GM21515 (cell line): ENCODE measurements at regions not wholly inside any gene's neighbourhood (a gene's known extent, or its start where the extent isn't known, plus 50 kb on each side); places are given as distances from the start of the nearest gene placed in this dataset.
"Not testable (repeated sequence)": the region's sequence is repeated elsewhere in the genome, so short reads cannot be mapped to it uniquely, and the experiment has no call there.

Experiments
- ATAC-seq: cut with Tn5 transposase; IDR thresholded peaks from one replicate; pipeline ENCODE4 v1.9.1; 2021; ENCODE audit not compliant: unreplicated experiment

DNA sequence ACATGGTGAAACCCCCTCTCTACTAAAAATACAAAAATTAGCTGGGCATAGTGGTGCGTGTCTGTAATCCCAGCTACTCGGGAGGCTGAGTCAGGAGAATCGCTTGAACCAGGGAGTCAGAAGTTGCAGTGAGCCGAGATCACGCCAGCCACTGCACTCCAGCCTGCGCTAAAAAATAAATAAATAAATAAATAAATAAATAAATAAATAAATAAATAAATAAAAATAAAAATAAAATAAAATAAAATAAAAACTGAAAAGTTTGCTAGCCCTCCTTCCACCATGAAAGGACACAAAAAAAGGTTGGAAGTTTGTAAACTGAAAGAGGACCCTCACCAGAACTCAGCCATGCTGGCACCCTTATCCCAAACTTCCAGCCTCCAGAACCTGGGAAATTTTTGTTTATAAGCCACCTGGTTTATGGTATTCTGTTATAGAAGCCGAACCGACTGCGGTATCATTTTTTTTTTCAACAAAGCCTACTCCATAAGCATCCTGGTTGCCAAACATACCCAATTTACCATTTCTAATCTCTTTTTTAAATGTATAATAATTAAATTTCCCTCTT is 448.2 kb downstream of the SEMA3D start:
- no peak for ATAC-seq

DNA sequence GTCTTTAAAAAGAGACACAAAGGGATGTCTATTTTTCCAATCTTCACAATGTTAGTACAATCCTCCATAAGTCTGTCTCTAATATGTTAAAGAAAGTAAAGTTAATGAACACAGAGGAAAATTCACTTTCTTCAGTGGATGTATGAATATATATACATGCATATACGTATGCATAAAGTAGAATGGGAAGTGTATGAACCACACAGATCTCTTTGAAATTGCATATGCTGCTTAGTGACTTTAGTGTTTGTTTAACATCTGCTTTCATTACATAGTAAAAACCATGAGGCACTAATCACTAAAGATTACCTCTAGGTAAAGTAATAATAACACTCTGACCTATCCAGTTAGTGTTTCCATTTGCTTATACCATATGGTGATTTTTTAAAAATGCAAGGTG is 451.2 kb downstream of the SEMA3D start:
- no peak for ATAC-seq

GRCh38 chr7:84735011-84735410 is 451.8 kb downstream of the SEMA3D start:
- ATAC-seq: no peak

- not testable (repeated sequence) for ATAC-seq
Observed at GRCh38 chr7:84733976-84734375, 452.9 kb downstream of the SEMA3D start.

DNA sequence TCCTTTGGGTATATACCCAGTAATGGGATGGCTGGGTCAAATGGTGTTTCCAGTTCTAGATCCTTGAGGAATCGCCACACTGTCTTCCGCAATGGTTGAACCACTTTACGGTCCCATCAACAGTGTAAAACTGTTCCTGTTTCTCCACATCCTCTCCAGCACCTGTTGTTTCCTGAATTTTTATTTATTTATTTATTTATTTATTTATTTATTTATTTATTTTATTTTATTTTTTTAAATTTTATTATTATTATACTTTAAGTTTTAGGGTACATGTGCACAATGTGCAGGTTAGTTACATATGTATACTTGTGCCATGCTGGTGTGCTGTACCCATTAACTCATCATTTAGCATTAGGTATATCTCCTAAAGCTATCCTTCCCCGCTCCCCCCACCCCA is 456.0 kb downstream of the SEMA3D start:
- not testable (repeated sequence) for ATAC-seq

DNA sequence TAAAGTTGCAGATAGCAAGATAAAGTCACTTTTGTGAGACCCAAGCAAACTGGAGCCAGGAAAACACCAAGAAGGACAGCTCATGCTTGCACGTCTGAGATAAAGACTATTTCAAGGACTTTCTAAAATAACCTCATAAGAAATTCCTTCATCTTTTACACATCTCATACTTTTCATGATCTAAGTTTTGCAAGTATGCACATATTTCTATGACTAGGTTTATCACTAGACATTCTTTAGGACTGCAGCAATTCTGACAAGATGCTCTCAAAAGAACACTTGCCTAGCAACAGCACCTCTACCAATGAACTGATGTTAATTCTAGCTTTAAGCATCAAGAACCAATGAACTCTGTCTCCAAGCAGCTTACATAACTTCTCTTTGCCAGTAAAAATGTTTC is 457.6 kb downstream of the SEMA3D start:
- ATAC-seq: no peak

GRCh38 chr7:84722734-84723133 is 464.1 kb downstream of the SEMA3D start:
- no peak for ATAC-seq

- ATAC-seq: no peak
Observed at GRCh38 chr7:84722086-84722485, 464.8 kb downstream of the SEMA3D start.

DNA sequence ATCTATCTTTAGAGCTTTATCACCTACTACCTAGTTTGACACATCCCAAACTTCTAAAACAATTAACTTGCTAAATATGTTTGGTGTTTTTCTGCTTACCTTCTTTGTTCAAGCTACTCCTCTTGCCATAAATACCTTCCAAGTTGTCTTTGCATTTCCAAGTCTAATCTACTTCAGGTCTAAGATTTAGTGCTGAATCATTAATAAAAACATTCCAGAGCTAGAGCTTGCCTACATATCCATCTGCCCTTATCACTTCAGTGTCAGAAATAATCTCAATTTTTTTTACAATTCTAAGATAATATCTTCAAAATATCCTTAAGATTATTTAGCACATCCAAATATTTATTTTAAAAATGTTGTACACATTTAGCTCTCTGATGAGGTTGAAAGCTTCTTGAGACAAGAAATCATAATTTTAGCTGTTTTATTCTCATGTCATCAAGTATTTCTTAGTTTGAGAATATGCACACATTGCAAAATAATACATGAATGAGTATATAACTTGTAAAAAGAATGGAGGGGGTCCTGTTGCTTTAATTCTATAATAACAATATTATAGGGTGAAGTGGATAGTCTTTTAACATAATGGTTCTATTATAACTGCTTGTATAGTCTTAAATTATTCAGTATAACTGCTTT is 466.3 kb downstream of the SEMA3D start:
- no peak for ATAC-seq

DNA sequence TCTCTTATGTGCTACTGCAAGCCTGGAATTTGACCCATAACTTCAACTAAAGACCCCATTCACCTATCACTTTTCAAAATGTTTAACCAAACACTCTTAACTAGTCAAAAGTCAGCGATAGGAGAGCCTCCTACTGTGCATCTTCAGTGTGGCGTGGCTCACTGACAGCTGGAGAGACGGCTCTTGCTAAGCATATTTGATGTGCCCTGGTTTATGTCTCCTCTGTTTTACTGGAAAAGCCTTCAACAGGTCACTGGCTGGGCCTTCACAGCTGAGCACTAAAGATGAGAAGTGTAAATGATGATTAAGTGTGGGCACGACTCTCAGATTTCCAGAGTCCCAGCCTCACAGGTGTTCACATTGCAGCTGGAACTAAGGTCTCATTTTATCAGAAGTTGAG is 472.1 kb downstream of the SEMA3D start:
- no peak for ATAC-seq

GRCh38 chr7:84712374-84713121 is 474.3 kb downstream of the SEMA3D start:
- no peak for ATAC-seq

GRCh38 chr7:84710538-84710937 is 476.3 kb downstream of the SEMA3D start:
- not testable (repeated sequence) for ATAC-seq

DNA sequence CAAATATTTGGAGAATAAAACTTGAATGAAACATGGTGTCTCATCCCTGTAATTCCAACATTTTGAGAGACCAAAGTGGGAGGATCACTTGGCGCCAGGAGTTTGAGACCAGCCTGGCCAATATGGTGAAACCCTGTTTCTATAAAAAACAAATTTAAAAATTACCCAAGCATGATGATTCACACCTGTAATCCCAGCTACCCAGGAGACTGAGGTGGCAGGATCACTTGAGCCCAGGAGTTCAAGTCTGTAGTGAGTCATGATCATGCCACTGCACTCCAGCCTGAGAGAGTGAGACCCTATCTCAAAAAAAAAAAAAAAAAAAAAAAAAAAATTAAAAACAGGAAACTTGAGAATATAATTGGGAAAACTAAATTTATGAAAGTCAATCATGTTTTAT is 481.1 kb downstream of the SEMA3D start:
- no peak for ATAC-seq

DNA sequence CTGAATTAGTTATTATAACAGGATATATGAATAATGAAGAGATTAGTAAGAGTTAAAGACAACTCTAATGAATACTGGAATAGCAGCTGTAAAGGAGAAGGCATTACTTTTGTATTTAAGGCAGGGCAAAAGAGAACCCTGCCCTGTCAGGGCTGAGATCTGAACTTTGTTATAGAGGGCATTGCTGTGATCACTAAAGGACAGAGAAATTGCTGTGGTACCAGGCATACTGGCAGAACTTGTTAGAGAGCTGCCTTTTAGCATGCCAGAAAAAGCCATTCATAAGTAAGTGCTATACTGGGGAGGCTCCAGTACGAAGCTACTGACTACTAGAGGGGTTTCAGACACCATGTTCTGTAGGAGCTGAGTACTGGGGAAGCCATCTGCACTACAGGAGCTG is 481.8 kb downstream of the SEMA3D start:
- no peak for ATAC-seq

DNA sequence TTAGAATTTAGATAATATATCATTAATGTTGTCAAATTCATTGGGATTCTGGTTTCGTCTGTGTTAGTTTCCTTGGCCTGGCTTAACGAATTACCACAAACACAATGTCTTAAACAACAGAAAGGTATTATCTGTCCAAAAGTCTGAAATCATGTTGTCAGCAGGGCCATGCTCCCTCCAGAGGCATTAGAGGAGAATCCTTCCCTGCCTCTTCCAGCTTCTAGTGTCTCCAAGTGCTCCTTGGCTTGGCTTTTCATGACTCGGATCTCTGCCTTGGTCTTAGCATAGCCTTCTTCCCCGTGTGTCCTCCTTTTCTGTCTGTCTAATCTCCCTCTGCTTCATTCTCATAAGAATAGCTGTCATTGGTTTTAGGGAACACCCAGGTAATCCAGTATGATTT is 482.5 kb downstream of the SEMA3D start:
- no peak for ATAC-seq

DNA sequence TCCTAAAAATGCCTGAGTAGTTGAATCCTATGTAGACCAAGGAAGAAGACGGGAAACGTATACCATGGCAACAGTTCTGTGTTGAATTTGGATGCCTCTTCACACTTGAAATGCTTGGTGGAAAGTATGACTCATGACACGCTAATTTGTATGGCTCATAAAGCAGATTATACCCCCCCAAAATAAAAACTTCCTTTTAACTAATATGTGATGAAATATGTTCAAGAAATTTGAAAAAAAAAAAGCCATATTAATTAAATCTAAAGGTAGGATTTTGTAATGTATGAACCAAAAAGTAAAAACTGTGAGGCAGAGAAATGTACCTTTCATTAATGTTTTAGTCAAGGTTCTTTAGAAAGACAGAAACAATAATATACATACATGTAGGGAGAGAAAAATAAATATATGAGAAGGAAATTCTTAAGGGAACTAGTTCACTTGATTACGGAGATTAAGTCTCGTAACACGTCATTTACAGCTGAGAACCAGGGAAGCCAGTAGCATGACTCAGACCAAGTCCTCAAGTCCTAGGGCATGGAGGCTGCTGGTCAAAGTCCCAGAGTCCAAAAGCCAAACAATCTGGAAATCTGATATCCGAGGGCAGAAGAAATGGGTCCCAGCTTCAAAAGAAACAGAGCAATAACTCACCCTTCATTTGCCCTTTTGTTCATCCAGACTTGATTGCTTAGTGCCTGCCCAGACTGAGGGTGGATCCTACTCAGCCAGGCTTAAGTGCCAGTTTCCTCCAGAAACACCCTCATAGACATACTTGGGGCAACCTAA is 485.1 kb downstream of the SEMA3D start:
- ATAC-seq: no peak

- no peak for ATAC-seq
Observed at GRCh38 chr7:84700563-84701370, 486.1 kb downstream of the SEMA3D start.

DNA sequence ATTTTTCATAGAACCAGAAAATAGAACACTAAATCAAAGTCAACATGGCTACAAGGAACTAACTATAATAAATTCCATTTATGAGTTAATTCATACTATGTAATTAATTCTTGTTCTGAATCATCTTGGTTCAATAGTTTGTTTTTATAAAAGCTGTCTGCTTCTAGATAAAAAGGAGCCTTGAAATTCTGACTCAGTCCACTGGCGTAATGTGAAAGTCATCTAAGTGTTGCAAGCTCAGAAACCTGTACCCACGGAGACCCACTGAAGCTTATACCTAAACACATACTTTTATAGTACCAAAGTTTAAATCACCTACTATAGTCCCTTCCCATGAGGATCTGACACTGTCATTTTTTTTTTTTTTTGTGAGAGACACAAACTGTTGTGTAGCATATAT is 489.4 kb downstream of the SEMA3D start:
- ATAC-seq: no peak

- ATAC-seq: no peak
Observed at GRCh38 chr7:84693483-84693882, 493.4 kb downstream of the SEMA3D start.

- ATAC-seq: no peak
Observed at GRCh38 chr7:84688671-84689070, 494.1 kb upstream of the SEMA3A start.

- no peak for ATAC-seq
Observed at GRCh38 chr7:84686373-84686772, 491.8 kb upstream of the SEMA3A start.
